ENCODE measurements at regions not wholly inside any gene's neighbourhood (a gene's known extent, or its start where the extent isn't known, plus 50 kb on each side); places are given as distances from the start of the nearest gene placed in this dataset.

DNA sequence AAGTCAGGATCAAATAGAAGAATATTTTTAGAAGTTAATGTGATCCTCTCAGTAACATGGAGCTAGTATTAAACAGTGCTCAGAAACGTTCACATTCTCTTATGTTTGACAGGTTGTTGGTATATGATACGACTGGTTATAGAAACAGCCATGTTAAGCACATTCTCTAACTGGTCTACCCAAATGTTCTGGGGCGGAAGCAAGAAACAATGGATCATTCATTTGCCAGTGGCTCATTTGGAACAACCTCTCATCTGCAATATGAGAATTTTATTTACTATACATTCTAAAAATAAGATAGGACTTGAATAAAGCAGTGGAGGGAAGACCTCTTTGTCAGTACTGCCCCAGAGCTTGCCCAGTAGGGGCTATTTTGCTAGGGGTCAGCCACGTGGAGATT, 167.1 kb upstream of the FAM98A start:
- H3K9ac ChIP-seq (ENCODE audit: low read length) = no peak overlapping the region
- TF ChIP-seq EZH2phosphoT487 (IDR thresholded peaks at IDR 0.05; ENCODE audit: low read depth) = no peak
- TF ChIP-seq, protein P1, sequence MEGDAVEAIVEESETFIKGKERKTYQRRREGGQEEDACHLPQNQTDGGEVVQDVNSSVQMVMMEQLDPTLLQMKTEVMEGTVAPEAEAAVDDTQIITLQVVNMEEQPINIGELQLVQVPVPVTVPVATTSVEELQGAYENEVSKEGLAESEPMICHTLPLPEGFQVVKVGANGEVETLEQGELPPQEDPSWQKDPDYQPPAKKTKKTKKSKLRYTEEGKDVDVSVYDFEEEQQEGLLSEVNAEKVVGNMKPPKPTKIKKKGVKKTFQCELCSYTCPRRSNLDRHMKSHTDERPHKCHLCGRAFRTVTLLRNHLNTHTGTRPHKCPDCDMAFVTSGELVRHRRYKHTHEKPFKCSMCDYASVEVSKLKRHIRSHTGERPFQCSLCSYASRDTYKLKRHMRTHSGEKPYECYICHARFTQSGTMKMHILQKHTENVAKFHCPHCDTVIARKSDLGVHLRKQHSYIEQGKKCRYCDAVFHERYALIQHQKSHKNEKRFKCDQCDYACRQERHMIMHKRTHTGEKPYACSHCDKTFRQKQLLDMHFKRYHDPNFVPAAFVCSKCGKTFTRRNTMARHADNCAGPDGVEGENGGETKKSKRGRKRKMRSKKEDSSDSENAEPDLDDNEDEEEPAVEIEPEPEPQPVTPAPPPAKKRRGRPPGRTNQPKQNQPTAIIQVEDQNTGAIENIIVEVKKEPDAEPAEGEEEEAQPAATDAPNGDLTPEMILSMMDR (IDR thresholded peaks at IDR 0.05; ENCODE audit: low read depth, low read length) = no peak
- no peak overlapping the region for H2AFZ ChIP-seq (ENCODE audit: low read depth, low read length)
- no peak overlapping the region for H3K4me3 ChIP-seq (ENCODE audit: low read length)
- H3K9me3 ChIP-seq (ENCODE audit: insufficient read depth, low read length) = no peaks in the 10 kb centered on the region
- H3K27ac ChIP-seq (ENCODE audit: low read length) = no peak overlapping the region
- H3K79me2 ChIP-seq (ENCODE audit: low read length) = no peaks in the 10 kb centered on the region
- H3K36me3 ChIP-seq (replicated peaks; ENCODE audit: low read depth, low read length) = no peaks in the 10 kb centered on the region
- H3K4me1 ChIP-seq (ENCODE audit: low read length) = no peaks in the 10 kb centered on the region
- H3K27me3 ChIP-seq (ENCODE audit: low read depth, low read length) = no peaks in the 10 kb centered on the region
- H3K4me2 ChIP-seq (ENCODE audit: low read length) = no peak overlapping the region
- no peaks in the 10 kb centered on the region for H4K20me1 ChIP-seq (ENCODE audit: insufficient read depth, low read length)

GRCh38 chr2:33765122-33765521, 166.0 kb upstream of the FAM98A start:
- Histone ChIP-seq H3K27me3 (ENCODE audit: low read depth, low read length) (no peaks in the 10 kb centered on the region), H3K9me3 (ENCODE audit: insufficient read depth, low read length) (no peaks in the 10 kb centered on the region)
- no peak for TF ChIP-seq EZH2phosphoT487 (IDR thresholded peaks at IDR 0.05; ENCODE audit: low read depth)
- TF ChIP-seq, protein P1 (IDR thresholded peaks at IDR 0.05; ENCODE audit: low read depth, low read length) = peak; percentile 12; the same call in 1 of the 2 replicates

GRCh38 chr2:33764551-33764950, 165.5 kb upstream of the FAM98A start:
- no peak overlapping the region for H2AFZ ChIP-seq (ENCODE audit: low read depth, low read length)
- no peak overlapping the region for H3K4me2 ChIP-seq (ENCODE audit: low read length)
- TF ChIP-seq, protein P1 (IDR thresholded peaks at IDR 0.05; ENCODE audit: low read depth, low read length) = no peak
- no peak for TF ChIP-seq EZH2phosphoT487 (IDR thresholded peaks at IDR 0.05; ENCODE audit: low read depth)
- H3K27ac ChIP-seq (ENCODE audit: low read length) = no peak overlapping the region
- H4K20me1 ChIP-seq (ENCODE audit: insufficient read depth, low read length) = no peaks in the 10 kb centered on the region
- no peaks in the 10 kb centered on the region for H3K79me2 ChIP-seq (ENCODE audit: low read length)
- no peaks in the 10 kb centered on the region for H3K27me3 ChIP-seq (ENCODE audit: low read depth, low read length)
- no peaks in the 10 kb centered on the region for H3K4me1 ChIP-seq (ENCODE audit: low read length)
- H3K4me3 ChIP-seq (ENCODE audit: low read length) = no peak overlapping the region
- H3K9ac ChIP-seq (ENCODE audit: low read length) = no peak overlapping the region
- H3K36me3 ChIP-seq (replicated peaks; ENCODE audit: low read depth, low read length) = no peaks in the 10 kb centered on the region
- no peaks in the 10 kb centered on the region for H3K9me3 ChIP-seq (ENCODE audit: insufficient read depth, low read length)

More at GRCh38 chr2:33765122-33765521, 166.0 kb upstream of the FAM98A start:
- Histone ChIP-seq H3K4me2 (ENCODE audit: low read length) (no peak overlapping the region), H3K36me3 (replicated peaks; ENCODE audit: low read depth, low read length) (no peaks in the 10 kb centered on the region), H3K27ac (ENCODE audit: low read length) (no peak overlapping the region), H4K20me1 (ENCODE audit: insufficient read depth, low read length) (no peaks in the 10 kb centered on the region), H3K79me2 (ENCODE audit: low read length) (no peaks in the 10 kb centered on the region), H3K9ac (ENCODE audit: low read length) (no peak overlapping the region), H2AFZ (ENCODE audit: low read depth, low read length) (no peak overlapping the region), H3K4me3 (ENCODE audit: low read length) (no peak overlapping the region), H3K4me1 (ENCODE audit: low read length) (no peaks in the 10 kb centered on the region)

DNA sequence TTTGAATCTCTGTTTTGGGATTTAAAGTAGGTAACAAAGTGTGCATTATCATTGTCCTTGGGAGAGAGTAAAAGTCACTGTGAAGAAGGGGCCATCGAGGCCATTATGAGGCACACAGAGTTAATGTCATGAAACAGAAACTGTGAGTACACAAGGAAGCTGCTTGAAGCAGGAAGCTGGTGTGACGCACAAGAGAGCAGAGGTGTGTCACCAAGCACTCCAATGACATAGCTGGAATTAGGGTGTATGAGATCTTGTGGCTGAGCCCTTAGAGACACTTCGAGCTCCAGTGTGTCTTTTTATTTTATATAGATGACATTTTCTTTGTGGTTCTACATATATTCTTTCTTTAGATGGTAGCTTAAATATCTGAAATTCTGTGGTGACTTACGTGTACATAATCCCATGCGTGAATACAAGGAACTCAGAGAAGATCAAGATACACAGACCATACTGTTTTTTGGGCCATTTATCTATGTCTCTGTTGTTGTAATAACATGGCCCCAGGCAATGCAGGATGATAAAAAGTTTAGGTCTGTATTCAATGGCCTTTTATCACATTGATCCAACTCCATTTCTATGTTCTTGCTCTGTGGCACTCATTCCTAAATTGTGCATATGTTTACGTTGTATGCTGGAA, 164.7 kb upstream of the FAM98A start:
- no peak for TF ChIP-seq EZH2phosphoT487 (IDR thresholded peaks at IDR 0.05; ENCODE audit: low read depth)
- TF ChIP-seq, protein P1 (IDR thresholded peaks at IDR 0.05; ENCODE audit: low read depth, low read length) = no peak
- Histone ChIP-seq H3K4me2 (ENCODE audit: low read length) (no peak overlapping the region), H3K4me3 (ENCODE audit: low read length) (no peak overlapping the region), H4K20me1 (ENCODE audit: insufficient read depth, low read length) (no peaks in the 10 kb centered on the region), H3K27me3 (ENCODE audit: low read depth, low read length) (no peaks in the 10 kb centered on the region), H3K36me3 (replicated peaks; ENCODE audit: low read depth, low read length) (peaks cover 3% of the 10 kb centered on the region), H3K27ac (ENCODE audit: low read length) (no peak overlapping the region), H3K9me3 (ENCODE audit: insufficient read depth, low read length) (no peaks in the 10 kb centered on the region), H3K4me1 (ENCODE audit: low read length) (no peaks in the 10 kb centered on the region), H3K9ac (ENCODE audit: low read length) (no peak overlapping the region), H3K79me2 (ENCODE audit: low read length) (no peaks in the 10 kb centered on the region), H2AFZ (ENCODE audit: low read depth, low read length) (no peak overlapping the region)

Measured in OCI-LY3 (cell line).